Upper lobe of left lung (tissue), 6 donors: ENCODE measurements at regions not wholly inside any gene's neighbourhood (a gene's known extent, or its start where the extent isn't known, plus 50 kb on each side); places are given as distances from the start of the nearest gene placed in this dataset.

Experiments used
- ATAC-seq, 2 donors: fragments of 200-7000 bp; cut with Tn5 transposase; one replicate each; pipeline ENCODE4 v1.9.1; 2022; ENCODE audit warnings: mild to moderate bottlenecking in 2 of 2, moderate library complexity in 2 of 2; ENCODE audit not compliant: low FRiP score in 2 of 2
- DNase-seq, 2 donors: peaks; one replicate each; pipeline ENCODE4 v3.0.0-alpha.2; 2019 to 2020
- H3K27ac ChIP-seq, 4 donors: fragments of 200-600 bp; sonication (generic); one replicate each; pipeline ENCODE4 v1.5.1; 2016 to 2019
- H3K27me3 ChIP-seq, 4 donors: fragments of 200-600 bp; sonication (generic); one replicate each; pipeline ENCODE4 v1.5.1; 2017 to 2019
- H3K36me3 ChIP-seq, 4 donors: fragments of 200-600 bp; sonication (generic); one replicate each; pipeline ENCODE4 v1.5.1; 2016 to 2019
- H3K4me1 ChIP-seq, 4 donors: fragments of 200-600 bp; sonication (generic); one replicate each; pipeline ENCODE4 v1.5.1; 2018 to 2019
- H3K4me3 ChIP-seq, 4 donors: fragments of 200-600 bp; sonication (generic); one replicate each; pipeline ENCODE4 v1.5.1; 2017 to 2019; ENCODE audit warnings: mild to moderate bottlenecking in 2 of 4, moderate library complexity in 1 of 4
- H3K9me3 ChIP-seq, 4 donors: fragments of 200-600 bp; sonication (generic); one replicate each; pipeline ENCODE4 v1.5.1; 2018 to 2019
- EP300 ChIP-seq, 4 donors: sonication (generic); formaldehyde crosslinking; IDR thresholded peaks; one replicate each; pipeline ENCODE4 v1.5.1; 2017; ENCODE audit warnings: antibody characterized with exemption in 4 of 4, control low read depth in 2 of 4
- POLR2A ChIP-seq, 4 donors: fragments of 450-650 bp; IDR thresholded peaks; one replicate each; pipeline ENCODE4 v1.5.1; 2016 to 2017; ENCODE audit warnings: antibody characterized with exemption in 4 of 4, mild to moderate bottlenecking in 2 of 4
- POLR2AphosphoS5 ChIP-seq, 2 donors: sonication (generic); formaldehyde crosslinking; IDR thresholded peaks; one replicate each; pipeline ENCODE4 v1.5.1; 2017; ENCODE audit warnings: antibody characterized with exemption in 2 of 2
- WGBS, 2 donors: methylation state at CpG; one replicate each; pipeline ENCODE4 v1.1.5; 2017 to 2018; 5-methylcytosine and 5-hydroxymethylcytosine counted together
- TF ChIP-seq, protein P1 (sequence below), 6 experiments: fragments of 450-650 bp in 4 of 6; fragments of 200-600 bp in 2 of 6; sonication (generic) in 2 of 6; IDR thresholded peaks; one replicate each; pipeline ENCODE4 v1.5.1; 2016 to 2019; ENCODE audit warnings: antibody characterized with exemption in 6 of 6
- donor health status: DM: no; HTN: no; CAD: no; lungs with moderate emphysema.
- donor health status: DM: no; HTN: yes; CAD: no; lungs with severe emphysema.

DNA sequence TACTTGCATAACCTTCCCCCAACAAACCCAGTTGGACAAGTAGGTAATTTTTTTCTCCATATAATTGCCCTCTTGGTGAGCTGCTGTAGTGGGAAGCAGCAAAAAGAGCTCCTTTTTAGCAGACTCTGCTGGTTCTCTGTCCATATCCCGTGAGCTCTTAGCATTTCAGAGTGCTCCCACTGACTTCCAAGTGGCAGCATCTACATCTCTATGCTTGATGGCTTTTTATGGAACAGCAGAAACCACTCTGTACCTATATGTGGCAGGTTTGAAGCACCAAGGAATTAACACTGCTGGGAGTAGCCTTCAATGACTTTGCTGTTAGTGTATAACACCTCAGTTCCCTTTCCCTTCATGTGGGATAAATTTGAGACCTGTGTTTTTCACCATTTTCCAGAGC lies 168.4 kb upstream of the NHS start:
- ATAC-seq (no peak), DNase-seq (no peak)
- H3K27ac ChIP-seq = no peak overlapping the region
- WGBS, 2 donors = 25 to 86% methylated on average over 1 of the region's 1 CpG
- H3K27me3 ChIP-seq = no peaks in the 10 kb centered on the region
- H3K36me3 ChIP-seq = no peaks in the 10 kb centered on the region
- no peaks in the 10 kb centered on the region for H3K4me1 ChIP-seq
- TF ChIP-seq, protein P1, sequence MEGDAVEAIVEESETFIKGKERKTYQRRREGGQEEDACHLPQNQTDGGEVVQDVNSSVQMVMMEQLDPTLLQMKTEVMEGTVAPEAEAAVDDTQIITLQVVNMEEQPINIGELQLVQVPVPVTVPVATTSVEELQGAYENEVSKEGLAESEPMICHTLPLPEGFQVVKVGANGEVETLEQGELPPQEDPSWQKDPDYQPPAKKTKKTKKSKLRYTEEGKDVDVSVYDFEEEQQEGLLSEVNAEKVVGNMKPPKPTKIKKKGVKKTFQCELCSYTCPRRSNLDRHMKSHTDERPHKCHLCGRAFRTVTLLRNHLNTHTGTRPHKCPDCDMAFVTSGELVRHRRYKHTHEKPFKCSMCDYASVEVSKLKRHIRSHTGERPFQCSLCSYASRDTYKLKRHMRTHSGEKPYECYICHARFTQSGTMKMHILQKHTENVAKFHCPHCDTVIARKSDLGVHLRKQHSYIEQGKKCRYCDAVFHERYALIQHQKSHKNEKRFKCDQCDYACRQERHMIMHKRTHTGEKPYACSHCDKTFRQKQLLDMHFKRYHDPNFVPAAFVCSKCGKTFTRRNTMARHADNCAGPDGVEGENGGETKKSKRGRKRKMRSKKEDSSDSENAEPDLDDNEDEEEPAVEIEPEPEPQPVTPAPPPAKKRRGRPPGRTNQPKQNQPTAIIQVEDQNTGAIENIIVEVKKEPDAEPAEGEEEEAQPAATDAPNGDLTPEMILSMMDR (IDR thresholded peaks at IDR 0.05) = no peak
- TF ChIP-seq EP300 (IDR thresholded peaks at IDR 0.05) (no peak), POLR2AphosphoS5 (IDR thresholded peaks at IDR 0.05) (no peak), POLR2A (IDR thresholded peaks at IDR 0.05) (no peak)
- H3K4me3 ChIP-seq = no peak overlapping the region
- peaks cover 0 to under 1% (median 0%) of the 10 kb centered on the region in 4 donors for H3K9me3 ChIP-seq

DNA sequence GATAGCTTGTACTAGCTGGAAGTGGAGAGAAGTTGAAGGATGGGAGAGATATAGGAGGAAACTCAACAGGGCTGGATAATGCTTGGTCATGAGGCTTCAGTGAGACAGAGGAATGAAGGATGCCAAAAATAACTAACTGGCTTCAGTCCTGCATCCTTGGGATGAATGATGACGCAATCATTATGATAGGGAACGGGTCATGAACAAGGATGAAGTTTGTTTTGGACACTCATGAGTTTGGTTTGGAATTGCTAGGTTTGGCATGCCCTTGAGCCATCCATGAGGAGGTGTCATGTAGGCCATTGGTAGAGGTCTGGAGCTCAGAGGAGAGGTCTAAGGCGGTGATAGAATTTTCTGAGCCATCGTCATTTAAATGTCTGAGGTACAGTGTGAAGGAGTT lies 160.0 kb upstream of the NHS start:
- peaks cover 0 to 12% (median 0%) of the 10 kb centered on the region in 4 donors for H3K9me3 ChIP-seq
- H3K4me1 ChIP-seq = no peaks in the 10 kb centered on the region
- 78 to 88% methylated on average over 4 of the region's 4 CpGs for WGBS, 2 donors
- H3K4me3 ChIP-seq = no peak overlapping the region
- no peak for TF ChIP-seq POLR2AphosphoS5 (IDR thresholded peaks at IDR 0.05)
- H3K27ac ChIP-seq = no peak overlapping the region
- H3K27me3 ChIP-seq = no peaks in the 10 kb centered on the region
- no peaks in the 10 kb centered on the region for H3K36me3 ChIP-seq
- ATAC-seq (no peak), DNase-seq (no peak)

DNA sequence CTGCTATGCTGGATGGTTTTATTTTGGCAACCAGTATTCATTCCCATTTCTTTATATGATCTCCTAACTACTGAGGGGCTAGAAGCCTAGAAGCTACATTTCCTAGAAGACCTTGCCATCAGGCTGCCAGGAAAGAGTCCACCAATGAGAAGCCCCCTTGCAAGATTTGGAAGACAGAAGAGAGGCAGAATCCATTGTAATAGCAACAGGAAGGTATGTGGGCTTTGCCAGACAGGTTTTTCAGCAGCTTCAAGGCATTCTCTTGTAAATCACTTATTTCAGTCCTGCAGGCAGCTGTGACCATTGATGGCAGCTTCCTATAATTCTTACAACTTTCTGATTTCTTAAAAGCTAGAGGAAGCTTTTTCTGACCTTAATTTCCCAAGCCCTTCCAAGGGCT lies 148.3 kb upstream of the NHS start:
- TF ChIP-seq, protein P1 (IDR thresholded peaks at IDR 0.05) = no peak
- TF ChIP-seq POLR2A (IDR thresholded peaks at IDR 0.05) (no peak), EP300 (IDR thresholded peaks at IDR 0.05) (no peak), POLR2AphosphoS5 (IDR thresholded peaks at IDR 0.05) (no peak)
- Histone ChIP-seq H3K4me3 (no peak overlapping the region), H3K27me3 (no peaks in the 10 kb centered on the region), H3K36me3 (no peaks in the 10 kb centered on the region), H3K4me1 (no peaks in the 10 kb centered on the region), H3K9me3 (no peaks in the 10 kb centered on the region), H3K27ac (no peak overlapping the region)
- ATAC-seq (no peak), DNase-seq (no peak)

- H3K36me3 ChIP-seq = no peaks in the 10 kb centered on the region
- DNase-seq (no peak), ATAC-seq (no peak)
- no peak overlapping the region for H3K27ac ChIP-seq
- no peaks in the 10 kb centered on the region for H3K4me1 ChIP-seq
- no peaks in the 10 kb centered on the region for H3K27me3 ChIP-seq
- 88 to 91% methylated on average over 5 of the region's 5 CpGs for whole genome bisulfite sequencing, 2 donors
- no peaks in the 10 kb centered on the region for H3K9me3 ChIP-seq
- no peak overlapping the region for H3K4me3 ChIP-seq
- TF ChIP-seq, protein P1 (IDR thresholded peaks at IDR 0.05) = no peak
- no peak for TF ChIP-seq POLR2A (IDR thresholded peaks at IDR 0.05)
Measured at GRCh38 chrX:17237146-17237545, 137.9 kb upstream of the NHS start.

- WGBS, 2 donors = 17 to 25% methylated on average over 5 of the region's 5 CpGs
- TF ChIP-seq, protein P1 (IDR thresholded peaks at IDR 0.05) = peak; percentile 54 to 76 (median 68)
- no peak for TF ChIP-seq POLR2A (IDR thresholded peaks at IDR 0.05)
Measured at GRCh38 chrX:17242470-17242869, 132.5 kb upstream of the NHS start.

More at GRCh38 chrX:17242470-17242869, 132.5 kb upstream of the NHS start:
- Histone ChIP-seq H3K4me3 (no peak overlapping the region), H3K27ac (no peak overlapping the region), H3K4me1 (no peaks in the 10 kb centered on the region), H3K36me3 (no peaks in the 10 kb centered on the region), H3K9me3 (no peaks in the 10 kb centered on the region), H3K27me3 (no peaks in the 10 kb centered on the region)
- DNase-seq = no peak
- ATAC-seq = peak in 1 of 2 donors; percentile 54
